ENCODE measurements at regions not wholly inside any gene's neighbourhood (a gene's known extent, or its start where the extent isn't known, plus 50 kb on each side); places are given as distances from the start of the nearest gene placed in this dataset.

DNA sequence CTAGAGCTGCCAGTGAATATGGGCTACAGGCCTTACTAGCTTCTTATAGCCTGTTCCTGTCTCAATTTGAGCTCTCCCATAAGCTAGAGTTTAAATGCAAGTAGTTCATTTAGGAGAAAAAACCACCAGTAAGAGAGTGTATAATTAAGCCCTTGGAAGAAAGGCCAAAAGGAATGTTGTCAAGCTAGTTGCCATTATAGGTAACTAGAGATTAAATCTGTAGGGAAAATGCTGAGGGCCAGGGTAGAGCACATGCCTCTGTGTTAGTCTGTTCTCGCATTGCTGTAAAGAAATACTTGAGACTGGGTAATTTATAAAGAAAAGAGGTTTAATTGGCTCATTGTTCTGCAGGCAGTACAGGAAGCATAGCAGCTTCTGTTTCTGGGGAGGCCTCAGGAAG, 410.2 kb downstream of the MID1IP1 start:
- no peak for TF ChIP-seq POLR2AphosphoS5 (IDR thresholded peaks at IDR 0.05)
- TF ChIP-seq, protein P1, sequence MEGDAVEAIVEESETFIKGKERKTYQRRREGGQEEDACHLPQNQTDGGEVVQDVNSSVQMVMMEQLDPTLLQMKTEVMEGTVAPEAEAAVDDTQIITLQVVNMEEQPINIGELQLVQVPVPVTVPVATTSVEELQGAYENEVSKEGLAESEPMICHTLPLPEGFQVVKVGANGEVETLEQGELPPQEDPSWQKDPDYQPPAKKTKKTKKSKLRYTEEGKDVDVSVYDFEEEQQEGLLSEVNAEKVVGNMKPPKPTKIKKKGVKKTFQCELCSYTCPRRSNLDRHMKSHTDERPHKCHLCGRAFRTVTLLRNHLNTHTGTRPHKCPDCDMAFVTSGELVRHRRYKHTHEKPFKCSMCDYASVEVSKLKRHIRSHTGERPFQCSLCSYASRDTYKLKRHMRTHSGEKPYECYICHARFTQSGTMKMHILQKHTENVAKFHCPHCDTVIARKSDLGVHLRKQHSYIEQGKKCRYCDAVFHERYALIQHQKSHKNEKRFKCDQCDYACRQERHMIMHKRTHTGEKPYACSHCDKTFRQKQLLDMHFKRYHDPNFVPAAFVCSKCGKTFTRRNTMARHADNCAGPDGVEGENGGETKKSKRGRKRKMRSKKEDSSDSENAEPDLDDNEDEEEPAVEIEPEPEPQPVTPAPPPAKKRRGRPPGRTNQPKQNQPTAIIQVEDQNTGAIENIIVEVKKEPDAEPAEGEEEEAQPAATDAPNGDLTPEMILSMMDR (IDR thresholded peaks at IDR 0.05) = no peak
- Histone ChIP-seq H3K27ac (no peak overlapping the region), H3K4me1 (no peaks in the 10 kb centered on the region), H3K4me3 (no peak overlapping the region), H3K27me3 (peaks cover 0 to 69% of the 10 kb centered on the region in 2 donors), H3K9me3 (no peaks in the 10 kb centered on the region), H3K36me3 (no peaks in the 10 kb centered on the region)
- intact Hi-C loops (cut with DNase I; ENCODE audit: low total_unique reads) = no loop called here
- no peak for DNase-seq (ENCODE audit: low spot score in 2 of 2)

DNA sequence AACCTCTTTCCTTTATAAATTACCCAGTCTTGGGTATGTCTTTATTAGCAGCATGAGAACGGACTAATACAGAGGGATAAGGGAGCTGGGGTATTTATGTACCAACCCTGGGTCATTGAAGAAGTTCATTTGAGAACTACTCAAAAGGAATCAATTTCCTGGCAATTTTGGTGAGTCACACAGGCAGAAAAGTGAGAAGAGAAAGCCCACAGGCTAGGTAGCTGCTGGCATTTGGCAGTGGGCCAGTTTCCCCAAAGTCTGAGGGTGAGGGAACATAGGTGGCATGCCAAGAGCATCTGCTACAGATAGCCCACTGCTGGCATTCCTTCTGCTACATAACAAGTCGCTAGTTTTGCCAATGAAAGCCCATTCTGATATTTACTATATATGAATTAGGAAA, 411.2 kb downstream of the MID1IP1 start:
- Histone ChIP-seq H3K4me3 (no peak overlapping the region), H3K27ac (no peak overlapping the region), H3K4me1 (no peaks in the 10 kb centered on the region), H3K36me3 (no peaks in the 10 kb centered on the region), H3K9me3 (no peaks in the 10 kb centered on the region), H3K27me3 (peaks cover 0 to 71% of the 10 kb centered on the region in 2 donors)
- TF ChIP-seq POLR2A (IDR thresholded peaks at IDR 0.05) (no peak), POLR2AphosphoS5 (IDR thresholded peaks at IDR 0.05) (no peak)
- TF ChIP-seq, protein P1 (IDR thresholded peaks at IDR 0.05) = no peak
- no peak for DNase-seq (ENCODE audit: low spot score in 2 of 2)
- intact Hi-C loops (cut with DNase I; ENCODE audit: low total_unique reads) = no loop called here

DNA sequence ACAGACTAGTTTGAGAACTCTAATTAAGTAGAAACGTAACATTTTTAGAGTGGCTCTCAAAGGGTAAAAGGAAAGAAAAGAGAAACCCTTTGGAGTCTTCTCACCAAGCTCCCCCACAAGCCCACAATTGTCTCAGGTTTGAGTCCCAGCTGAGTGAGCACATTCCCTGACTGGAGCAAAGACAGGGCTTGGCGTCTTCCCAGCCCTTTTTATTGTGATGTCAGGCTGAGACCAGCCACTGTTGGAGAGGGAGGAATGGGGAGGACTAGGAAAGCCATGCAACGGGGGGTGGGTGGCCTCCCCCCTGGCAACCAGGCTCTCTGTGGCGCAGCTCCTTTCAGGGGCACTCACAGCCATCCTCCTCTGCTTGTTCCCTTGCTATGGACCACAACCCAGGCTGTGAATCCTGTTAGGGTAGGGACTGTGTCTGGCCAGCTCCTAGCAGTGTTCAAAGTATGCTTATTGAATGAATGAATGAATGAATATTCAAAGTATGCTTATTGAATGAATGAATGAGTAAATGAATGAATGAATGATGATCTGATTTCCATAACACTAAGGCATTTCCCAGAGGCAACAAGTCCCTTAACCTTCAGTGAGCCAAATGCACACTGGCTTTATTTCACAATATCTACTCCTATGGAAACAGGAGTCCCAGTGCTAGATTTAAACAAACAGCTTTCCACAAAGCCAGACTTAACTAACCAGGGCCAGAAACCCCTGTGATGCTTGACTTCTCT, 413.3 kb downstream of the MID1IP1 start:
- intact Hi-C loops (cut with DNase I; ENCODE audit: low total_unique reads) = no loop called here
- Histone ChIP-seq H3K9me3 (no peaks in the 10 kb centered on the region), H3K27me3 (peaks cover 0 to 84% of the 10 kb centered on the region in 2 donors), H3K4me3 (no peak overlapping the region), H3K27ac (no peak overlapping the region), H3K36me3 (no peaks in the 10 kb centered on the region), H3K4me1 (no peaks in the 10 kb centered on the region)
- DNase-seq (ENCODE audit: low spot score in 2 of 2) = no peak
- TF ChIP-seq, protein P1 (IDR thresholded peaks at IDR 0.05) = no peak
- no peak for TF ChIP-seq POLR2A (IDR thresholded peaks at IDR 0.05)
- no peak for TF ChIP-seq POLR2AphosphoS5 (IDR thresholded peaks at IDR 0.05)

DNA sequence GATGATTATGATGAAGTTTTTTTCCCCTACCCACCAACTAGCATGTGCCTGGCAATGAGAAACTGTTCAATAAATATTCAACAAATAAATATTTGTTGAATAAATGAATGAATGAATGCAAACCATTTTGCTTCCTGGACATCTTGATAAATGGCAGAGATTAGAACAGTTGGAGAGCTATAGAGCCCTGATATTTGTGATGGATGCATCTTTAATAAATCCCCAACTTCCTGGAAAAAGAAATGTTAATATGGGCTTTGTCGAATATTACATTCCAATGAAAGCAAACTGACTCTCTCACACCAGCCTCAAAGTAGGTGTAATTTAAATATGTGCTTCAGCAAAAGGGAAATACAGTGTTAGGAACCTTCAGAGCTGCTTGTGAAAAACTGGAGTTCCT, 419.7 kb downstream of the MID1IP1 start:
- DNase-seq (ENCODE audit: low spot score in 2 of 2) = no peak
- Histone ChIP-seq H3K9me3 (peaks cover 0 to 8% of the 10 kb centered on the region in 2 donors), H3K4me1 (no peaks in the 10 kb centered on the region), H3K4me3 (no peak overlapping the region), H3K27me3 (peaks cover 0 to 72% of the 10 kb centered on the region in 2 donors), H3K36me3 (no peaks in the 10 kb centered on the region), H3K27ac (no peak overlapping the region)
- no peak for TF ChIP-seq POLR2A (IDR thresholded peaks at IDR 0.05)
- TF ChIP-seq, protein P1 (IDR thresholded peaks at IDR 0.05) = no peak
- TF ChIP-seq POLR2AphosphoS5 (IDR thresholded peaks at IDR 0.05) = no peak
- intact Hi-C loops (cut with DNase I; ENCODE audit: low total_unique reads) = no loop called here

DNA sequence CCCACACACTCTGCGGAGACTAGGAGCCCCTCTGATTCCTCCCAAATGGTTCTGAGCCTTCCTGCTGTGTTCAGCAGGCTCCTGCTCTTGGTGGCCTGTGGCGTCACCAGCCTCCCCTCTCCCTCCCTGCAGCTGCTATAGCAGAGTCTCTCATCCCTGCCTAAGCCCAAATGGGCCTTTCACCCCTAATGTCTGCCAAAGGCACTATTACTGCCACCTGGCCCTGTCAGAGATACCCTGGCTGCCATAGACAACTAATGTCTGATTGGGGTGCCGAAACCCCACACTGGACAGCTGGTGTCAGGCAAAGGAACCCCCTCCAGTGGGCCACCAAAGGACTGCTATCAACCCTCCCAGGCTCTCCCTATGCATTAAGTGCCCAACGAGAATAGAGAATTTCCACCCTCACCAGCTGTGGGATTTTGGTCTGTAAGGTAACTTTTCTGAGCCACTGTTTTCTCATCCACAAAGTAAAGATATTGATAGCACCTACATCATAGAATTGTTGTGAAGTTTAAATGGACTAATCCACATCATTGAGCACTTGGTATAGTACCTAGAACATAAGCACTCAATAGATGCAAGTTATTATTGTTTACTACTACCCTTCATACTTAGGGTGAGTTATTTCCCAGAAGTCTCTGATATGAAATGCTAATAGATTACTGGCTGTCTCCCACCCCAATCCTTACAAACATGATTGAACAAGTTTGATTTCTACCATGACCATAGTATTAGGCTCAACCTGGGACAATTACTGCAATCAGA, 421.3 kb downstream of the MID1IP1 start:
- Histone ChIP-seq H3K4me1 (no peaks in the 10 kb centered on the region), H3K27ac (no peak overlapping the region), H3K4me3 (no peak overlapping the region), H3K27me3 (peaks cover 0 to 68% of the 10 kb centered on the region in 2 donors), H3K36me3 (no peaks in the 10 kb centered on the region), H3K9me3 (peaks cover 0 to 8% of the 10 kb centered on the region in 2 donors)
- no peak for DNase-seq (ENCODE audit: low spot score in 2 of 2)
- TF ChIP-seq, protein P1 (IDR thresholded peaks at IDR 0.05) = no peak
- TF ChIP-seq POLR2AphosphoS5 (IDR thresholded peaks at IDR 0.05) = no peak
- TF ChIP-seq POLR2A (IDR thresholded peaks at IDR 0.05) = no peak
- intact Hi-C loops (cut with DNase I; ENCODE audit: low total_unique reads) = no loop called here
